KMS-11 (cell line): ENCODE measurements at regions not wholly inside any gene's neighbourhood (a gene's known extent, or its start where the extent isn't known, plus 50 kb on each side); places are given as distances from the start of the nearest gene placed in this dataset.

Experiments used
- H2AFZ ChIP-seq: fragments of 200-600 bp; sonication (generic); 2 replicates; pipeline ENCODE4 v1.6.1; 2016; ENCODE audit warnings: antibody characterized with exemption, mixed run types, low read depth
- H3K27ac ChIP-seq: fragments of 200-600 bp; sonication (generic); 2 replicates; pipeline ENCODE4 v1.6.1; 2016; ENCODE audit warnings: mild to moderate bottlenecking, mixed run types
- H3K27me3 ChIP-seq: fragments of 200-600 bp; sonication (generic); 2 replicates; pipeline ENCODE4 v1.6.1; 2017; ENCODE audit warnings: mild to moderate bottlenecking, low read depth, mixed run types, moderate library complexity; ENCODE audit not compliant: insufficient read depth
- H3K36me3 ChIP-seq: fragments of 200-600 bp; sonication (generic); 2 replicates; pipeline ENCODE4 v1.6.1; 2017; ENCODE audit warnings: mild to moderate bottlenecking, mixed run types; ENCODE audit not compliant: insufficient read depth
- H3K4me1 ChIP-seq: fragments of 200-600 bp; sonication (generic); 2 replicates; pipeline ENCODE4 v1.6.1; 2016; ENCODE audit warnings: mild to moderate bottlenecking, low read depth, mixed run types; ENCODE audit not compliant: poor library complexity, severe bottlenecking
- H3K4me2 ChIP-seq: fragments of 200-600 bp; sonication (generic); 2 replicates; pipeline ENCODE4 v1.7.0; 2016; ENCODE audit warnings: mild to moderate bottlenecking, mixed run types
- H3K4me3 ChIP-seq: fragments of 200-600 bp; sonication (generic); IDR thresholded peaks from 2 replicates; pipeline ENCODE4 v1.6.1; 2017; ENCODE audit warnings: low read depth, low read length, mixed read lengths; ENCODE audit not compliant: insufficient read depth
- H3K79me2 ChIP-seq: fragments of 200-600 bp; sonication (generic); 2 replicates; pipeline ENCODE4 v1.6.1; 2016; ENCODE audit warnings: low read depth, mixed run types; ENCODE audit not compliant: insufficient read depth
- H3K9ac ChIP-seq: fragments of 200-600 bp; sonication (generic); 2 replicates; pipeline ENCODE4 v1.6.1; 2016; ENCODE audit warnings: mild to moderate bottlenecking, mixed run types
- H4K20me1 ChIP-seq: fragments of 200-600 bp; sonication (generic); 2 replicates; pipeline ENCODE4 v1.6.1; 2016; ENCODE audit warnings: mild to moderate bottlenecking, mixed run types; ENCODE audit not compliant: insufficient read depth
- TF ChIP-seq, protein P1 (sequence below): fragments of 200-600 bp; sonication (generic); conservative IDR thresholded peaks from 2 replicates; pipeline ENCODE4 v1.6.1; 2017; ENCODE audit warnings: low read depth, mild to moderate bottlenecking, antibody characterized with exemption, low read length, moderate library complexity, mixed read lengths

GRCh38 chr17:79314617-79315357 is 240.2 kb downstream of the ENGASE start:
- no peaks in the 10 kb centered on the region for H3K4me1 ChIP-seq
- no peak overlapping the region for H2AFZ ChIP-seq
- no peak overlapping the region for H3K27ac ChIP-seq
- TF ChIP-seq, protein P1, sequence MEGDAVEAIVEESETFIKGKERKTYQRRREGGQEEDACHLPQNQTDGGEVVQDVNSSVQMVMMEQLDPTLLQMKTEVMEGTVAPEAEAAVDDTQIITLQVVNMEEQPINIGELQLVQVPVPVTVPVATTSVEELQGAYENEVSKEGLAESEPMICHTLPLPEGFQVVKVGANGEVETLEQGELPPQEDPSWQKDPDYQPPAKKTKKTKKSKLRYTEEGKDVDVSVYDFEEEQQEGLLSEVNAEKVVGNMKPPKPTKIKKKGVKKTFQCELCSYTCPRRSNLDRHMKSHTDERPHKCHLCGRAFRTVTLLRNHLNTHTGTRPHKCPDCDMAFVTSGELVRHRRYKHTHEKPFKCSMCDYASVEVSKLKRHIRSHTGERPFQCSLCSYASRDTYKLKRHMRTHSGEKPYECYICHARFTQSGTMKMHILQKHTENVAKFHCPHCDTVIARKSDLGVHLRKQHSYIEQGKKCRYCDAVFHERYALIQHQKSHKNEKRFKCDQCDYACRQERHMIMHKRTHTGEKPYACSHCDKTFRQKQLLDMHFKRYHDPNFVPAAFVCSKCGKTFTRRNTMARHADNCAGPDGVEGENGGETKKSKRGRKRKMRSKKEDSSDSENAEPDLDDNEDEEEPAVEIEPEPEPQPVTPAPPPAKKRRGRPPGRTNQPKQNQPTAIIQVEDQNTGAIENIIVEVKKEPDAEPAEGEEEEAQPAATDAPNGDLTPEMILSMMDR: no peak
- no peaks in the 10 kb centered on the region for H4K20me1 ChIP-seq
- no peak overlapping the region for H3K9ac ChIP-seq
- H3K79me2 ChIP-seq: no peaks in the 10 kb centered on the region
- H3K4me3 ChIP-seq: no peak overlapping the region
- H3K36me3 ChIP-seq: no peaks in the 10 kb centered on the region
- H3K4me2 ChIP-seq: no peak overlapping the region
- peaks cover 97% of the 10 kb centered on the region for H3K27me3 ChIP-seq

DNA sequence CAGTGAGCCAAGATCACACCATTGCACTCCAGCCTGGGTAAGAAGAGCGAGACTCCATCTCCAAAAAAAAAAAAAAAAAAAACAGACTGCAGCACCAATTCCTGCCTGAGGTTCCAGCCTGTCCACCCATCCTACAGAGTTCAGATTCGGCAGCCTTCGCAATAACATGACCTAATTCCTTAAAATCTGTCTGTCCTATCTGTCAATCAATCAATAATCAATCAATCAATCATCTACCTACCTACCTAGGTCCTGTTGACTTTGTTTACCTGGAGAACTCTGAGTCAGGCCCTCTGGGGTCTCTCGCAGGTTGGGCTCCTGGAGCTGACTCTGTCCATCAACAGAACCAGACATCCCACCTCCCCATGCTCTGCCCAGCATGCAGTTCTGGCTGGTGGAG is 236.7 kb downstream of the ENGASE start:
- H3K27me3 ChIP-seq: peaks cover 98% of the 10 kb centered on the region
- H4K20me1 ChIP-seq: no peaks in the 10 kb centered on the region
- H3K9ac ChIP-seq: no peak overlapping the region
- H3K4me1 ChIP-seq: no peaks in the 10 kb centered on the region
- no peak overlapping the region for H3K4me2 ChIP-seq
- H2AFZ ChIP-seq: no peak overlapping the region
- H3K4me3 ChIP-seq: no peak overlapping the region
- no peaks in the 10 kb centered on the region for H3K36me3 ChIP-seq
- no peaks in the 10 kb centered on the region for H3K79me2 ChIP-seq
- TF ChIP-seq, protein P1: no peak
- no peak overlapping the region for H3K27ac ChIP-seq

DNA sequence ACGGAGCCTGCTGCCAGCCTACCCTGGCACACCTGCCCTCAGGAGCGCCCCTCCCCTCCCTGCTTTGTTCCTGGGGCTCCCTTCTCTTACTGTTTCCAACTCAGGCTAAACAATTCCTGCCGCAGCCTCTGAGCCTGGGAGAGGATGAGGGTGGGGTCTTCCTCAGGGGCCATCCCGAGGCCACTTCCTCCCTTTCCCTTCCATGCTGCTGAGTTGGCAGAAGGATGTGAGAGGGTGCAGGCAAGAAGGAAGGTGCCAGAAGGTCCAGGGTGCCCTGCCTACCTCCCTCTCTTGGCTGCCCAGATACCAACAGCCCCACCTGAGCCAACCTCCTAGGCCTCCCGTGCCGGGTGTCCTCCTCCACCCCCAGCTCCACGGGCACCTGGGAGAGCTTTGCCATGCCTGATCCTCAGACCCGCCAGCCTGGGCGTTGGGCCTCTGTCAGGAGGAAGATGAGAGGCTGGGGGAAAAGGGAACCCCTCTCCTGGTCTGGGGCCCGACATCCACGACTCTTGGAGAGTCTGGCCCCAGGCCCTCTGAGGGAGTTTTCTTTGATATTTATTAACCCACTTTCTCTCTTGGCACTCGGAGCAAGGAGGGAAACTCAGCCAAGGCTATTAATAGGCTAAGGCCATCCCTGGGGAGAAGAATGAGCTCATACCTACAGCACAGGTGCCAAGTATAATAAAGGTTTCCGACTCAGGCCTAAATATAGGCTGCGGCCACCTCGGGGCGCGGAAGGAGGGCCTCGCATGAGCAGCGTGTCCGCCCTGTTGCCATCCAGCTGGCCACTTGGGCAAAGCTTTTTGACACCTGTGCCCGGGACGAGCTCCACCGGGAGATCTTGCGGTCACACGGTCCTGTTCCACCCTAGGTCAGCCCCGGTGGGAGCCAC is 232.0 kb downstream of the ENGASE start:
- H3K4me1 ChIP-seq: no peaks in the 10 kb centered on the region
- no peak overlapping the region for H3K4me3 ChIP-seq
- H2AFZ ChIP-seq: no peak overlapping the region
- H3K4me2 ChIP-seq: no peak overlapping the region
- H3K27ac ChIP-seq: no peak overlapping the region
- H3K9ac ChIP-seq: no peak overlapping the region
- no peaks in the 10 kb centered on the region for H3K79me2 ChIP-seq
- H3K36me3 ChIP-seq: no peaks in the 10 kb centered on the region
- TF ChIP-seq, protein P1: no peak
- no peaks in the 10 kb centered on the region for H4K20me1 ChIP-seq
- H3K27me3 ChIP-seq: peaks cover 96% of the 10 kb centered on the region

- H3K27ac ChIP-seq: no peak overlapping the region
- H4K20me1 ChIP-seq: no peaks in the 10 kb centered on the region
- H3K36me3 ChIP-seq: no peaks in the 10 kb centered on the region
- H3K4me2 ChIP-seq: no peak overlapping the region
- H3K4me1 ChIP-seq: no peaks in the 10 kb centered on the region
- H3K4me3 ChIP-seq: no peak overlapping the region
- no peak overlapping the region for H2AFZ ChIP-seq
- H3K27me3 ChIP-seq: peaks cover 96% of the 10 kb centered on the region
- no peak overlapping the region for H3K9ac ChIP-seq
- TF ChIP-seq, protein P1: no peak
- H3K79me2 ChIP-seq: no peaks in the 10 kb centered on the region
Observed at GRCh38 chr17:79305768-79306423, 231.3 kb downstream of the ENGASE start.
